Ramos (cell line): ENCODE measurements at regions not wholly inside any gene's neighbourhood (a gene's known extent, or its start where the extent isn't known, plus 50 kb on each side); places are given as distances from the start of the nearest gene placed in this dataset.

Experiments
- in situ Hi-C: fragments of 300-500 bp; cut with MboI; formaldehyde crosslinking; loops from one replicate; pipeline ENCODE4 v1.14.3; 2022; ENCODE audit warnings: low sequenced_read_pairs; ENCODE audit not compliant: unreplicated experiment

DNA sequence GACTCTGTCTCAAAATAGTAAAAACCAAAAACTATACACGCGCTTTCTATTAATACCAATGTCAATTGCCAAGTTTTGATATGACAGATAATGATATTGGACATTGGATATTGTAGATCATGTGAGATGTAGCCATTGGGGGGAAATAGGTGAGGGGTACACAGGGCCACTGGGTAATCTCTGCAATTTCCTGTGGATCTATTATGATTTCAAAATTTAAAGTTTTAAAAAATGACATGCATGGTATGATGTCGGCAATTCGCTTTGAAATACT lies 266.0 kb downstream of the PARN start:
- in situ Hi-C loops: no loop called here

DNA sequence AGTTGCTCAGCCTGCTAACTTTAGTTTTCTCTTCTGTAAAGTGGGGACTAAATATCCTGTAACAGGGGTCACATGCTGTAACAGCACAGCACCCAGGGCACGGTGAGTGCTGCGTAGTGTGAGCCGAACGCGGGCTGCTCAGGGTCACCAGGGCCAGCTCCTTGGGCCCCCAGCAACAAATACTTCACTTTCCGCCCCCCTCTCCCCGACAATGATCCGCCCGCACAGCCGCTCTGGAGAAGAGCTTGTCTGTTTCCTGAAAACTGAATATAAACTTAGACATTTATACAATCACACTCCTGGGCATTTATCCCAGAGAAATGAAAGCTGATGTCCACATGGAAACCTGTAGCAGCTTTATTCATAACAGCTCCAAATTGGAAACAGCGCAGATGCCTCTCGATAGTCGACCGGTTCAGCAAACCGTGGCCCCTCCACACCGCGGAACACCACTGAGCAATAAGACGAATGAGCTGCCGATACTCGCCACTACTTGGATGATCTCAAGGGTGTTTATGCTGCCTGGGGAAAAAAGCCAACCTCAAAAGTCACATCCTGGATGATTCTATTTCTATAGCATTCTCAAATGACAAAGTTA lies 267.2 kb downstream of the PARN start:
- in situ Hi-C loops: no loop called here

DNA sequence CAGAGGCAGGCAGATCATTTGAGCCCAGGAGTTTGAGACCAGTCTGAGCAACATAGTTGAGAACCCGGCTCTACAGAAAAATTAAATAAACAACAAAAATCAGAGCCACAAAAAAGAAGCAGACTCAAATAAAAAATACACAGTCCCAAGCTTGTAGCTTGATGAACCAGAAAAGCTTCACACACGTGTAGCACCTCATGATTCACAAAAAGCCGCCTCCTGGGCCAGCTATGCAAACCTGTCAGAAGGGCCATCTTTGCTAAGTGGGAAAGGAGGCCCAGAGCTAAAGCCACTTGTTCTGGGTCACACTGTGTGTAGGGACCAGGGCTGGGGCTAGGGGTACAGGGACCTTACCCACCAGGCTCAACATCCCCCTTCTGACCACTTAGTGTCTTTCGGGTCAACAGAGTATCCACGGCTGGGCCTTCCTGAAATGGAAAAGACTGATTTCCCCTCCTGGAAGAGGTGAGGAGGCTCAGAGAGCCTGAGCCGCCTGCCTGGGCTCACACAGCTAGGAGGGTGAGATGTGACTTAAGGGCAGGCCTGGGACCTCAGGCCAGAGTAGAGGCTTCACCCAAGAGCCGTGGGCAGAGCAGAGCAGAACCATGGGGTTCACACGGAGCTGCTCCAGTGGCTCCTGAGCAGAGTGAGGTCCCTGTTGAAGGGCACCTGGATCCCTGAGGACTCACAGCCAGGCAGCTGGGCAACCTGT lies 269.6 kb downstream of the PARN start:
- in situ Hi-C loops: no loop called here

DNA sequence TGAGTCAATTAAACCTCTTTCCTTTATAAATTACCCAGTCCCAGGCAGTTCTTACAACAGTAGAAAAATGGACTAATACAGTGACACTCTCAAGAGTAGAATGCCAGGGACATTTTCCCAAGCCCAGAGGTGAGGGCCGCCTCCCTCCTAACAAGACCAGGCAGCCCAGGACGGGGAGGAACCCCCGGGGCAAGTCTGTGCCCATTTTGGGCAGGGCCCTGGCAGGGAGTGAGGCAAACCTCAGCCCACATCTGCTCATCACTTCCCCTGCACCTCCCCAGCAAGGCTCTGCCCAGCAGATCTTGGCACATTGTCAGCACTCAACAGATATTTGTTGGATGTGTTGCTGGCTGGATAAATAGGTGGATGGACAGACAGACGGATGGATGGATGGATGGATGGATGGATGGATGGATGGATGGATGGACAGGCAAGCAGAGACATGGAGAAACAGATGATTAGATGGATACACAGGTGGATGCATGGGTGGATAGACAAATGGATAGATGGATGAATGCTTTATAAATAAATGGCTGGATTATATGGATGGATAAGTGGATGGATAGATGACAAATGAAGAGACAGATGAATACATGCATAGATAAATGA lies 271.3 kb downstream of the PARN start:
- in situ Hi-C loops: loop anchor here (5.0 kb wide), 1 partner anchor 48 kb away; no protein-coding TSS in a partner anchor

DNA sequence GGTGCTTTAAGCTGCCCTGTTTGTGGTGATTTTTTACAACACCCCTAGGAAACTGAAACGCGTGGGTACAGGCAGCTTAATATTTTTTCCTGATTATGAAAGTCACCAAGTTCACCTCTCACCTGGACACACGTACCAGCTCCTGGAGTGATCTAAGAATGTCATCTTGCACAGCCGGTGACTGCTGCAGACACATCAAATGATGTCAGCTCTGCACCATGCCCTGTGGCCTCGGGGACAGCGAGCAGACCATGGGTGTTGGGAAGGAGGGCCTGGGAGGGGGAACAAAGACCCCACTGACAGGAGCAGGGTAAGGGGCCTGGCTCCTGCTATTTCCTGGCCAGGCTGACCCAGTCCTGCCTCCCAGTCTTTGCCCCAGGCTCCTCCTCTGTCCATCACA lies 272.7 kb downstream of the PARN start:
- in situ Hi-C loops: loop anchor here (5.0 kb wide), 1 partner anchor 50 kb away; no protein-coding TSS in a partner anchor

DNA sequence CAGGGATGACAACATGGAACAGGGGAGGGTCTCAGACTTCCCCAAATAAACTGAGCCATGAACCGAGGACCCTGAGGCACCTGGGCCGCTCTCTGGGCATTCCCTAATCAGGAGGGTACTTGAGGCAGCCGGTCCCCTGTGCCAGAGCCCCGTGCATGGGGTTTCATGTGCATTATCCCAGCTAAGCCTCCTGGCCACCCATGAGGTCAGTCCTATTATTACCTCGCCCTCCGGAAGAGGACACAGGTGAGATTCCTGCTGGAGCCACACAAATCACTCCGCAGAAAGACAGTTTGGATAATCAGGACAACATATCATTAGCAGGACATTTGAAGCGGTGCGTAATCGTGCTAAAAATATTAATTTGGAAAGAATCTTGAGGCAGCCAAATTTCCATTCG lies 274.0 kb downstream of the PARN start:
- in situ Hi-C loops: loop anchor here (5.0 kb wide), 1 partner anchor 51 kb away; no protein-coding TSS in a partner anchor

DNA sequence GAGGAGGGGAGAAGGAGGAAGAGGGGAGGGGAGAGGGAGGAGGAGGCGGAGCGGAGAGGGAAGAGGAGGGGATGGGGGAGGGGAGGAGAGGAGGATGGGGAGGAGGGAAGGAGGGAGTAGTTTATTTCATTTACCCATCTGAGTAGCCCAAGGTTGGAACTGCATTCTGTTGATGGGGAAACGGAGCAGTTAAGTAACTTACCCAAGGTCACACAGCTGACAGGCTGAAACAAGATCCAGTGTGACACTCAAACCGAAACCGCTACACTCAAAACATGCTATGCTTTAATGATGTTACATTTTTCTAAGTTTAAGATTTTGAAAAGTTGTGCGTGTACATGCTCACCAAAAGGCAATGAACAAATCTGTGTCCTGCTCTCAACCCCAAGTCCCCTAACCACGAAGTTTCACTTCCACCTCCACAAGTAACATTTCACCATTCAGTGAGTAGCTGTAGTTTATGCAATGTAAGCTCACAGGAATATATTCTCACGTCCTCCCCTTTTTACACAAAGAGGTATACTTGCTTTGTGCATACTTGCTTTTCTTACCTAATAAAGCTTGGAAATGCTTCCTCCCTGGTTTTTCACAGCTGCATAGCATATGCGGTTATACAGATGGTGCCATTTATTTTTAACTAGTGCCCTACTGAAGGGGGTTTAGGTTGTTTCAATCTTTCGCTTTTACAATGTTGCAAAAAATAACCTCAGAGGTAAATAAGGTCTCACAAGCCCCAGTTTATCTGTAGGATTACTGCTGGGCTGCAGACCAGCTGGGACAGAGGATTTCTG lies 275.3 kb downstream of the PARN start:
- in situ Hi-C loops: loop anchor here (5.0 kb wide), 1 partner anchor 53 kb away; no protein-coding TSS in a partner anchor

DNA sequence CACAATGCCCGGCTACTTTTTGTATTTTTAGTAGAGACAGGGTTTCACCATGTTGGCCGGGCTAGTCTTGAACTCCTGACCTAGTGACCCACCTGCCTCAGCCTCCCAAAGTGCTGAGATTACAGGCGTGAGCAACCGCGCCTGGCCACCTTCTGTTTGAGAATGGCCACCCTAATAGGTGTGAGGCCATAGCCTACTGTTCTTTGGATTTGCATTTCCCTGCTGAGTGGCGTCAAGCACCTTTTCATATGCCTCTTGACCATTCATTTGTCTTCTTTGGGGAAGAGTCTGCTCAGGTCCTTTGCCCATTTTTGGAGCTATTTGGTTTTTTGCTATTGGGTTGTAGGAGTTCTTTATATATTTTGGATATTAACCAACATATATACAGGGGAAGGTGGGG lies 276.7 kb downstream of the PARN start:
- in situ Hi-C loops: no loop called here

DNA sequence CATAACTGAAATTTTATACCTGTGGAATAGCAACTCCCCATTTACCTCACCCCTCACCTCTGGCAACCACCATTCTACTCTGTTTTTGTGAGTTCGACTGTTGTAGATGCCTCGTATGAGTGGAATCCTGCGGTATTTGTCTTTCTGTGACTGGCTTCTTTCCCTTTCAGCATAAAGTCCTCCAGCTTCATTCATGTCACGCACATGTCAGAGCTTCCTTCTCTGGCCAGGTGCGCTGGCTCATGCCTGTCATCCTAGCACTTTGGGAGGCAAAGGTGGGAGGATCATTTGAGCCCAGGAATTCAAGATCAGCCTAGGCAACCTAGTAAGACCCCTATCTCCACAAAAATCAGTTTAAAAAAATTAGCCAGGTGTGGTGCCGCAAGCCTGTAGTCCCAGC lies 278.4 kb downstream of the PARN start:
- in situ Hi-C loops: no loop called here

DNA sequence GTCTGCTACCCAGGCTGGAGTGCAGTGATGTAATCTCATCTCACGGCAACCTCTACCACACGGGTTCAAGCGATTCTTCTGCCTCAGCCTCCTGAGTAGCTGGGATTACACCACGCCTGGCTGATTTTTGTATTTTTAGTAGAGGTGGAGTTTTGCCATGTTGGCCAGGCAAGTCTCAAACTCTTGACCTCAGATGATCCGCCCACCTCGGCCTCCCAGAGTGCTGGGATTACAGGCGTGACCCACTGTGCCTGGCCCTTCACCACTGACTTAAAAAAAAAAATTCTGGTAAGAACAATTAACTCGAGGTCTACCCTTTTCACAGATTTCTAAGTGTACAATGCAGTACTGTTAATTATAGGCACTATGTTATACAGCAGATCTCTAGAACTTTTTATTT lies 279.4 kb downstream of the PARN start:
- in situ Hi-C loops: no loop called here

DNA sequence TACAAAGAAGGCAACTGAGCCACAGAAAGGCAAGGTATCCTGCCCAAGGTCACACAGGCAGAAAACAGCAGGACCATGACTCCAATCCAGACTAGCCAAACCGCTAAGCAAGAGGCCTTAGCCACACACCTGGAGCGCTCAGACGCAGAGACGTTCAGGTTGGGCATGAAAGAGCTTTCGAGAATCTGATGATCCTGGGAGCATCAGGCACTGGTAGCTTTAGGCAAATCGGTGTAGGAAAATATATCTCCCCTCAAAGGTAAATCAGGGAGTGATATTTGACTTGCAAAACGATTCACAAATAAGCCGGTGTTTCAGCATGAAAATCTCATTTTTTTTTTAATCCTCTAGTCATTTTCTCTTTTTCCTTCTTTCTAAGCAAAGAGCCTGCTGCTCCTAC lies 279.0 kb downstream of the MRTFB start:
- in situ Hi-C loops: no loop called here

DNA sequence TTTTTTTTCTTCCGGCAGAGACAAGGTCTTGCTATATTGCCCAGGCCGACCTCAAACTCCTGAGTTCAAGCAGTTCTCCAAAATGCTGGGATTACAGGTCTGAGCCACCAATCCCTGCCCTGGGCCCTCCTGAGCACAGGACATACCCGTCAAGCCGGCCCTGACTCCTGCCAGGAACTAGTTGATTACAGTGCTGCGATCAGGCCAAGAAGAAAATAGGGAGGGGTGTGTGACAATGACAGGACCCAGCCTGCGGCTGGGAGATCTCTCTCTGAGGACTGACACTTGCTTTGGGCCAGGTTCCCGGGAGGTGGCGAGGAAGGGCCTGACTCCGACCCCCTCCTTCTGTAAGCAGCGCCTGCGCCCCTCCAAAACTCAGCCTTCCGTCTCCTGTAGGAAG lies 276.6 kb downstream of the MRTFB start:
- in situ Hi-C loops: no loop called here

DNA sequence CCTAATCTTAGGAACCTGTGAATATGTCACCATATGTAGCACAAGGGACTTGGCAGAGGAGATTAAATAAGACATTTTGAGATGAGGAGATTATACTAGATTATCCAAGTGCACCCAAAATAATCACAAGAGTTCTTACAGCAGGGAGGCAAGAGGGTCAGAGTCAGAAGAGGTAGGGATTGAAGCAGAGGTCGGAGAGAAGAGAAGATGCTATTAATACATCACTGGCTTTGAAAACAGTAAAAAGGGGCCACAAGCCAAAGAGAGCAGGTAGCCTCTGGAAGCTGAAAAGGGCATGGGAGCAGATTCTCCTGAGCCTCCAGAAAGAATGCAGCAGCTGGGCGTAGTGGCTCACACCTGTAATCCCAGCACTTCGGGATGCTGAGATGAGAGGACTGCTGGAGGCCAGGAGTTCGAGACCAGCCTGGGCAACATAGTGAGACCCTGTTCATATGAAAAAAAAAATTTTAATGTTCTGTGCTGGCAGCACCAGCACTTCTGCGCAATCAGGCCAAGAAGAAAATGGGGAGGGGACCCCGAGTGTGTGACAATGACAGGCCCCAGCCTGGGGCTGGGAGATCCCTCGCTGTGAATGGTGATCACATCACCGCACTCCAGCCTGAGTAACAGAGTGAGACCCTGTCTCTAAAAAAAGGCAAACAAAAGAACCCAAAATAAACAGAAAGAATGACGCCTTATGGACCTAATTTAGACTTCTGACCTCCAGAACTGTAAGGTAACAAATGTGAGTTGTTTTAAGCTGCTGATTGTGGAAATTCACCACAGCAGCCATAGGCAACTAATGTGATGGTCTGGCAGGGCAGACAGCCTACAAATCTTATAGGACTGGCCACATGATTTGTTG lies 275.4 kb downstream of the MRTFB start:
- in situ Hi-C loops: no loop called here

DNA sequence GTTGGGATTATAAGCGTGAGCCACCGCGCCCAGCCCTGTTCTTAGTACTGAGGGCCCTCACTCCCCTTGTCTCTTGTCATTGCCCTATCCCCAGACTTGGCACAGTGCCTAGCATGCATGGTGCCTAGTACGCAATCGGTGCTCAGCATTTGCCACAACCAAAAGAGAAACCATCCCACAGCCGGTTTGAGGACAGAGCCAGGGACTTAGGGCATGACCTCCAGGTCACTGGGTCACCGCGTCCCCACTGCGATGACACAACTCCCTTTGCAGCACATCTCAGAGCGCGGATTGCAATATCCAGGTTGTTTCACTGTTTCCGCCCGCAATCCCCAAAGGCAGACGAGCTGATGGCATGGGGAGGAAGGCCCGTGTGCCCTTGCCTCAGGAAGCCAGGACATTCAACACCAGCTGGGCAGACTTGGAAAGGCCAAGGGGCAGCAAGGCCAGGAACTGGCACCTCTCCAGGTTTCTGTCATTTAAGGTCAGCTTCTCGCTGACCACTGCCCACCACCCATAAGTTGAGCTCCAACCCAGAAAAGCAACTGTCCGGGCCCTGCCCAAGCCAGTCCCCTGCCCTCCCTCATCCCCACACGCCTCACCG lies 274.5 kb downstream of the MRTFB start:
- in situ Hi-C loops: no loop called here

DNA sequence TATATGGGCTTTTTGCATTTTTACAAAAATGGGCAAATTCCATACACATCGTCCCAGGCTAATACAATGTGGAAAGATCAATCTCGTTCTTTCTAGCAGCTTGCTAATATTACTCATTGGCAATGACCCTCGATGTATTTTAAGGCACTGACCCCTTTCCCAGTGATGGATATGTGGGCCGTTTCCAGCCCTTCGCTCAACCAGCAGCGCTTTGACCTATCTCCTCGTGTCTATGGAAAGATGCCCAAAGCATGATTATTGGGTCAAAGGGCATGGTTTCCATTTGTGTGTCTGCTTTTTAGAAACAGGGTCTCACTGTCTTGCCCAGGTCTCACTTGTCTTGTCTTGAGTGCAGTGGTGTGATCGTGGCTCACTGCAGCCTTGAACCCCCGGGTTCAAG lies 273.8 kb downstream of the MRTFB start:
- in situ Hi-C loops: no loop called here

DNA sequence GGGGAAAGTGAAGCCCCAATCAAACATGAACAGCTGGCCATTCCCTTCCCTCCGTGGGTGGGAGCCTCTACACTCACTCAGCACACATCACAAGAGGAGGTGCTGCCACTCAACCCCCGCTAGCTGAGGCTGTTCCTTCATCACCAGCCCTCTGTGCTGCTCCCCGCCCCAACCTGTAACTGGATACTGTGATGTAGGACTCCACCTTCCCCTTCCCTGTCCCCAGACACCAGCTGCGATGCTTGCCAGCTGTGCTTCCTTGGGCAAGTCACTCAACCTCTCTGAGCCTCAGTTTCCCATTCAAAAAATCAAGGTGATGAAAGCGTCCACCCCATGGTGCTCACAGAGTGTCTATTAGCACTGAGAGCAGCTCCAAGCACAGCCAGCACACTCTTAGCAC lies 273.2 kb downstream of the MRTFB start:
- in situ Hi-C loops: no loop called here

DNA sequence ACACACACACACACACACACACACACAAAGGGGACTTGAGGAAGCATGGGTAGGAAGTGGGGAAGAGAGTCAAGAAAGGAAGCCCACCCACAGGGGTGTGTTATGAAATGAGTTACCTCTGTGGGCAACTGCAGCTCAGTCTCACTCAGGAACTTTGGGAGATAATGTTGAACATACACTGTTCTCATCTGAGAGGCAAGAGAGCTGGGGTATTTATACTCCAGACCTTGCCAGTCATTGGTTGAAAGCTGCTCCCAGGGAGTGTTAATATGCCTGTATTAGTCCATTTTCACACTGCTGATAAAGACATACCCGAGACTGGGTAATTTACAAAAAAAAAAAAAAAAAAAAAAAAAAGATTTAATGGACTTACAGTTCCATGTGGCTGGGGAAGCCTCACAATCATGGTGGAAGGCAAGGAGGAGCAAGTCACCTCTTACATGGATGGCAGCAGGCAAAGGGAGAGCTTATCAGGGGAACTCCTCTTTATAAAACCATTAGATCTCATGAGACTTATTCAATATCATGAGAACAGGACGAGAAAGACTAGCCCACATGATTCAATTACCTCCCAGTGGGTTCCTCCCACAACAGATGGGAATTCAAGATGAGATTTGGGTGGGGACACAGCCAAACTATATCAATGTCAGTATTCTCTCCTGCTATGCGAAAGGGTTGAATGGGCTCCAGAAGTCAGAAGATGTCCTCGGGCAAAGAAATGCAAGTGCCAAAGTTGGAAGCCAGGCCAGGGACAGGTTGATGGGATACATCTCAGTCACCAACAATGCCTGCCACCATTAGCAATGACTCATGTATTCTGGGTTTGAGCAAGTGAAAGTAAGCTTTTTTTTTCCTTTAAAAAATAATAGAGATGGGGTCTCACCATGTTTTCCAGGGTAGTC lies 270.5 kb downstream of the MRTFB start:
- in situ Hi-C loops: no loop called here

DNA sequence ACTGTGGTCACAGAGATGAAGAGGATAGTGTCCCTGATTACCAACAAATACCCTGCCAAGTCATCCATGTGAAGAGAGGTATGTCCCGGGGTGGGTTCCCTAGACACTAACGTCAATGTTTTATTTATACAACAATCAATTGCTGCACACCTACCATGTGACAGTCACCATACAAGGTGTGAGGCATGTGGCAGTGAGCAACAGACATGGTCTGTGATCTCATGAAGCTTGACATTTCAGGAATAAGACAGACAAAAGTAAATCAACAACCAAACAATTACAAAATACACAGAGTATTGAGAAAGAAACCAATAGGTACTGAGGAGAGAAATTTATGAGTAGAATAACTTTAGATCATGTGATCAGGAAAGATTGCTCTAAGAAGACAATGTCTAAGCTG lies 268.6 kb downstream of the MRTFB start:
- in situ Hi-C loops: no loop called here

DNA sequence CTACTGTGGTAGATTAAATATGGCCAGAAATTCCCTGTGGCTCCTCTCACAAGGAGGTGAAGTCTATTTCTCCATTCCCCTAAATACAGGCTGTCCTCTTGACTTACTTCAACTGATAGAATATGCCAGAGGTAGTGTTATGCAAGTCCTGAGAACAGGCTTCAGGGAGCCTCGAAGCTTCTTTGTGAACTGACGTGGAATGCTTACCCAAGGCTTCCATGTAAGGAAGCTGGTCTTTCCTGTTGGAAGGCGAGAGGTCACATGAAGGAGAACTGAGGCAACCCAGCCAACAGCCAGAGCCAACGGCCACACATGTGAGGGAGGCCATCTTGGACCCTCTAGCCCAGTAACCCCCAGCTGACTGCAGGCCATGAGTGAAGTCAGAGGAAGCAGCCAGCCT lies 267.9 kb downstream of the MRTFB start:
- in situ Hi-C loops: no loop called here
